DND-41 (cell line): ENCODE measurements at regions not wholly inside any gene's neighbourhood (a gene's known extent, or its start where the extent isn't known, plus 50 kb on each side); places are given as distances from the start of the nearest gene placed in this dataset.

Experiments used
- CTCF ChIP-seq: IDR thresholded peaks from 2 replicates; pipeline ENCODE4 v1.5.1; 2012; ENCODE audit warnings: borderline replicate concordance, low read length, moderate library complexity, mild to moderate bottlenecking; ENCODE audit not compliant: poor library complexity, severe bottlenecking; ENCODE audit errors: extremely low read depth
- EZH2 ChIP-seq: IDR thresholded peaks from 3 replicates; pipeline ENCODE4 v1.6.1; 2012; ENCODE audit warnings: borderline replicate concordance, low read depth, mild to moderate bottlenecking, moderate library complexity, low read length, inconsistent platforms; ENCODE audit not compliant: severe bottlenecking

- TF ChIP-seq CTCF (no peak), EZH2 (no peak)
These were observed 201.4 kb downstream of the FZD1 start for GRCh38 chr7:91465595-91466061.
